Breast epithelium (tissue), 3 donors: ENCODE measurements at regions not wholly inside any gene's neighbourhood (a gene's known extent, or its start where the extent isn't known, plus 50 kb on each side); places are given as distances from the start of the nearest gene placed in this dataset.

Experiments used
- CTCF ChIP-seq, 3 donors: fragments of 450-650 bp; IDR thresholded peaks; one replicate each; pipeline ENCODE4 v1.5.1; 2016 to 2017; ENCODE audit warnings: antibody characterized with exemption in 3 of 3, mild to moderate bottlenecking in 3 of 3, moderate library complexity in 3 of 3
- POLR2A ChIP-seq: fragments of 450-650 bp; IDR thresholded peaks from one replicate; pipeline ENCODE4 v1.6.1; 2016; ENCODE audit warnings: antibody characterized with exemption, mild to moderate bottlenecking, moderate library complexity

- TF ChIP-seq CTCF (IDR thresholded peaks at IDR 0.05) (no peak), POLR2A (no peak)
Measured at GRCh38 chr13:83618966-83619365, 263.3 kb downstream of the SLITRK1 start.
